Tibial nerve (tissue), 4 donors: ENCODE measurements at regions not wholly inside any gene's neighbourhood (a gene's known extent, or its start where the extent isn't known, plus 50 kb on each side); places are given as distances from the start of the nearest gene placed in this dataset.

ENCODE experiments used
- CTCF ChIP-seq, 5 experiments: fragments of 200-600 bp in 3 of 5; fragments of 450-650 bp in 2 of 5; sonication (generic) in 3 of 5; IDR thresholded peaks; one replicate each; pipeline ENCODE4 v1.5.1; 2016 to 2019; ENCODE audit warnings: antibody characterized with exemption in 5 of 5, mild to moderate bottlenecking in 3 of 5, moderate library complexity in 2 of 5
- EP300 ChIP-seq, 2 donors: sonication (generic); formaldehyde crosslinking; IDR thresholded peaks; one replicate each; pipeline ENCODE4 v1.6.1; 2017; ENCODE audit warnings: antibody characterized with exemption in 2 of 2, mild to moderate bottlenecking in 1 of 2
- POLR2A ChIP-seq, 2 donors: fragments of 450-650 bp; IDR thresholded peaks; one replicate each; pipeline ENCODE4 v1.6.1; 2017; ENCODE audit warnings: antibody characterized with exemption in 2 of 2, mild to moderate bottlenecking in 2 of 2, moderate library complexity in 2 of 2

DNA sequence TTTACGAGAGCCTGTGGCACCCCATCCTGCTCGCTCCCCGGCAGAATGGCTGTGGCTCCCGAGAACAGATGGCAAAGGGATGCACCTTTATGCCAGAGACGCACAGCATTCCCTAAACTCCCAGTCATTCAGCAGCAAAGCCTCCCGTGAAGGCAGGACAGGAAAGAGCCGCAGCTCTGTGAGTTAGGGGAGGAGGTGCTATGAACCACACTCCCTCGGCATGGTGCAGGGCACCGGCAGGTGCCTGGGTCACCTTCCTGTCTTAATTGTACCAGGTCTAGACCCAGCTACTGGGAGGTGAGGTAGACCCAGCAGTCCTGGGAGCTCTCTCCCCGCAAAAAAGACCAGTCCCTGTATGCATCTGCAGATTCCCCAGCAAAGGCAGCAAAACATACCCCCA lies 149.8 kb downstream of the TWIST2 start:
- no peak for TF ChIP-seq CTCF (IDR thresholded peaks at IDR 0.05)
- TF ChIP-seq POLR2A (IDR thresholded peaks at IDR 0.05), result no peak
- TF ChIP-seq EP300 (IDR thresholded peaks at IDR 0.05), result no peak
